OCI-M2 (cell line): ENCODE measurements at regions not wholly inside any gene's neighbourhood (a gene's known extent, or its start where the extent isn't known, plus 50 kb on each side); places are given as distances from the start of the nearest gene placed in this dataset.

ENCODE experiments used
- DNase-seq: peaks from one replicate; lab custom pipeline; 2025; ENCODE audit not compliant: unreplicated experiment; lab: John Stamatoyannopoulos, UW

DNA sequence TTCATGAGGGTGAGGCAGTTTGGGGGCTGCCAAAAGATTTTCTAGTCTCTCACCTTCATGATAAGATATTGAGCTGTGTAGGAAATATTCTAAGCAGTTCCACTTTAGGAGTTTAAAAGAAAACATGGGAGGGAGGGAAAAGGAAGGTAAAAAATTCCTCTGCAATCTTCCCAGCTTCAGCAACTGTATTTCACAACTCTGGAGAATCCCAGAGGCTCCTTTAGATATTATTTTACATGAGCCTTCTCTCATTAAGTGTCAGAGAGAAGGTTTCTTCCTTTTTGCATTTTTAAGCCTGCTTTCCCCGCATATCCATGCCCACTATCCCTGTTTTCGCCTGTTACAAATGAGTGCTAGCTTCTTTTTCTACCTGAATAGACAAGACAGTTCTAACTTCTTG is 289.4 kb downstream of the CHRM3 start:
- no peak for DNase-seq

GRCh38 chr1:239676522-239677273 is 290.3 kb downstream of the CHRM3 start:
- DNase-seq: no peak

- DNase-seq: no peak
Observed at GRCh38 chr1:239677362-239677761, 291.0 kb downstream of the CHRM3 start.

GRCh38 chr1:239678181-239678580 is 291.8 kb downstream of the CHRM3 start:
- no peak for DNase-seq

GRCh38 chr1:239682046-239682445 is 295.7 kb downstream of the CHRM3 start:
- DNase-seq: no peak

DNA sequence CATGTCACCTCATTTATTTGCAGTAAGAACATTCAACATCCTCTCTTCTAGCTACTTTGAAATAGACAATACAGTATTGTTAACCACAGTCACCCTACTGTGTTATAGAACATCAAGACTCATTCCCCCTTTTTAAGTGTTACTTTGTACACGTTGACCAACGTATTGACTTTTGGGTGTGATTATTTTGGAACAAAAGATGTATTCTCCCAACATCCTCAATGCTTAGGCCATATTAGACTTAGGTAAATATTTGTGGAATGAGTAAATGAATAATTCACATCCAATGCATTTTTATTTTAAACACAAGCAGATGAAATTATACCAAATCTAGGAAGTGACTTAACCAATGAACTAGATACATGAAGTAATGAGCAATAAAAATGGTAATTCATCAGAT is 296.6 kb downstream of the CHRM3 start:
- no peak for DNase-seq

DNA sequence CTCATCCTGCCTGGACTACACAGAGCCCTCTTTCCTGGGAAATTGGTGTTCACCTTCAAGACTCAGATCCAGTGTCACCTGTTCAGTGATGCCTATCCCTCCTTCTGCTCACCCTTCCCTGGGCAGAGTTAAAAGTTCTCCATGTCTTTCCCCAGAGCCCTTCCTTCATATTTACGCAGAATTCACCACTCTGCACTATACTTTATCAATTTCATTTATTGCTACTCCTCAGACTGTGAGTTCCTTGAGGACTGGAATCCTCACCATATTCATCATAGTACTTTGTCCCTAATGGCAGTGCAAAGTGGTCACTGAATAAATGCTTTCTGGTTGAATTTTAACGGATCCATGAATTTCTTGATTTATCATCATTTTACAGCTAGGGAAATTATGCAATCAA is 300.0 kb downstream of the CHRM3 start:
- DNase-seq: no peak

- DNase-seq: no peak
Observed at GRCh38 chr1:239696317-239696716, 309.9 kb downstream of the CHRM3 start.

GRCh38 chr1:239700667-239701066 is 314.3 kb downstream of the CHRM3 start:
- DNase-seq: no peak

- no peak for DNase-seq
Observed at GRCh38 chr1:239703075-239703474, 316.7 kb downstream of the CHRM3 start.

DNA sequence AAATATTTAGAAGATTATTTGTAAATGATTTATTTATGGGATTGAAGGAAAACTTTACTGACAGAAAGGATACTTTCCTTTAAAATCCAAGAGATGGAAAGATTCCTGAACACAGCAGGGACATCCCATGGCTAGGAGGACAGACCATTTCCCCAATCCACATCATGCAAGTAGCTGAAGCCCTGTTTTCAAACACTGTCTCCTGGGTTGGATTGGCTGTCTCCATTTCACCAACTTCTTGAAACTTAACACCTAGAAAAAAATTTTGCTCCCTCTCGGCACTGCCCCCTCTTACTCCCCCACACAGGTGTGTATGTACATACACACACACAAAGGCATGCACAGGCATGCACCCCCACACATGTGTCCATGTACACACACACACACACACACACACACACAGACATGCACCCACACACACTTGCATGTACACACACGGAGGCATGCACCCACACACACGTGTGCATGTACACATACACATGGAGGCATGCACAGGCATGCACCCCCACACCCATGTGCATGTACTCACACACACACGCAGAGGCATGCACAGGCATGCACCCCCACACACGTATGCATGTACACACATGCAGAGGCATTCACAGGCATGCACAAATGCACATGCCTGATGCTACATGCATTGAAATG is 320.0 kb downstream of the CHRM3 start:
- no peak for DNase-seq

GRCh38 chr1:239707615-239708014 is 321.2 kb downstream of the CHRM3 start:
- DNase-seq: no peak

- no peak for DNase-seq
Observed at GRCh38 chr1:239708622-239709021, 322.3 kb downstream of the CHRM3 start.

DNA sequence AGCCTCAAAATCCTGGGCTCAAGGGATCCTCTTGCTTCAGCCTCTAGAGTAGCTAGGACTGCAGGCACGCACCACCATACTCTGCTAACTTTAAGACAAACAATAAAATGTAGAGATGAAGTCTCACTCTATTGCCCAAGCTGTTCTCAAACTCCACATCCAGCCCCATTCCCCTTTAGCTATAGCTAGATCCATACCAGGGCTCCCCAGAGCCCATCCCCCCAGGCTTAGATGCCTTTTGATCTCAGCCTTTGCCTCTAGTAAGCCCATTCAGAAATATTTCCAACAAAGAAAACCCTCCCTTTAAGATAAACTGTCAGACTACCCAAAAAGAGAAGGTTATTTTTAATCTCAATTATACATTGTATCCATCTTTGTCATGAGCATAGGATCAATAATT is 325.4 kb downstream of the CHRM3 start:
- no peak for DNase-seq

GRCh38 chr1:239717097-239717917 is 330.9 kb downstream of the CHRM3 start:
- no peak for DNase-seq

- DNase-seq: no peak
Observed at GRCh38 chr1:239717918-239718184, 331.5 kb downstream of the CHRM3 start.

GRCh38 chr1:239718571-239718970 is 332.2 kb downstream of the CHRM3 start:
- DNase-seq: no peak

DNA sequence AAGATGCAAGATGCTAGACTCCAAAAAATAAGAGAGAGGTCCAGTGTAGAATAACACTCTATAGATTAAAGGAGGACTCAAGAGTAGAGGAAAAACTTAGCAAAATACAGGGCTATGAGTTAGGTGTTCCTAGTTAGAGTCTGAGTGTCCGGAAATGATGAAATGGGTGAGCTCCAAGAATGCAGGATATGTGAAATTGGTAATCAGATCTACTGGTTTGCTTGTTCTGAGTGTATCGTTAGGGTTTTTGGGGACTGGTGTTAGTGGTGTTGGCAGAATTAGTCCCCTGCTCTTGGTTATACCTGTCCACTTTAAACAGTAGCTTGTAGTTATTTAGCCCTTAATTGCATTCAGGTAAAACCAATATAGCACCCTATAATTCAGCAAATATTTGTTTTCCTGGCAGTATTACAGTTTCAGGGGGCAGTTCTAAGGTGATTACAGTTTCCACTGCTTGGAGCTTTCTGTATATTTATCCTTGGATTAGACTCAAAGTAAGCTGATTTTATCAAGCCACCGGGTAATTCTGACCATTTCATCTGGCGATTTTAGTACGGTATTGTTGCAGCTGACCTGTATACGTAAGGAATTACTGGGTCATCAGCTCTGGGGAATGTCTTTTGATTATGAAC is 332.7 kb downstream of the CHRM3 start:
- DNase-seq: no peak

GRCh38 chr1:239719642-239720258 is 333.4 kb downstream of the CHRM3 start:
- no peak for DNase-seq

GRCh38 chr1:239722035-239722434 is 335.7 kb downstream of the CHRM3 start:
- no peak for DNase-seq

DNA sequence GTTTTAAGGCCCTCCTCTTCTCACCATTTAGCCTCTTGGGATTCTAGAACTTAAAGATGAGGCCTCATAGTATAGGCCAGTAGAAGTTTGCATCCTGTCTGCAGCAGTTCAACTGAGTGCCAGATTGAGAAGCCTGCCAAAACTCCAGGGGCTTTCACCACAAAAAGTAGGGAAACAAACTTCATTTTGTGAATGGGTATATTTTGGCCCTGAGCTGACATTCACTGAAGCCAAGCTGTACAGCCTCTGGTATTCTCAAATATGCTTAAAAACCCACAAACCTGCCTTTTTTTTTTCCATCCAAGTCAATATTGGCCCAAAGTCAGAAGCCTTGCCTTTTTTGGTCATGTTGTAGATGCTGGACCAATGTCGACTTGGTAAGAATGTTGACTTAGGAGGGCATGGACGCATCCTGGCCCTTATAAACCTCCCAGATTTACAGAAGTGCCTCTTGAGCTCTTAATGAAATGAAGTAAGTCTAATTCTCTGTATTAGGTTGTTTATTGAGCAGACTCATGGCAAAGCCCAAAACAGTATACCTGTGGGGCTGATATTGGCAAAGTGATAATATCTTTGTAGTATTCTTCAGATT is 337.5 kb downstream of the CHRM3 start:
- no peak for DNase-seq
